Stimulated activated CD4-positive, alpha-beta T cell treated with anti-CD3 and anti-CD28 coated beads, Interleukin-12 subunit alpha, Interleukin-12 subunit beta, amount 100 ng/mL, for 24 hours (primary cell): ENCODE measurements at regions not wholly inside any gene's neighbourhood (a gene's known extent, or its start where the extent isn't known, plus 50 kb on each side); places are given as distances from the start of the nearest gene placed in this dataset.

Experiments used
- DNase-seq, 2 experiments: peaks; one replicate each; pipeline ENCODE4 v3.0.0-alpha.2; 2020; ENCODE audit warnings: low read depth in 2 of 2

- no peak for DNase-seq
Observed at GRCh38 chr14:38316922-38317321, 61.0 kb upstream of the CLEC14A start.

DNA sequence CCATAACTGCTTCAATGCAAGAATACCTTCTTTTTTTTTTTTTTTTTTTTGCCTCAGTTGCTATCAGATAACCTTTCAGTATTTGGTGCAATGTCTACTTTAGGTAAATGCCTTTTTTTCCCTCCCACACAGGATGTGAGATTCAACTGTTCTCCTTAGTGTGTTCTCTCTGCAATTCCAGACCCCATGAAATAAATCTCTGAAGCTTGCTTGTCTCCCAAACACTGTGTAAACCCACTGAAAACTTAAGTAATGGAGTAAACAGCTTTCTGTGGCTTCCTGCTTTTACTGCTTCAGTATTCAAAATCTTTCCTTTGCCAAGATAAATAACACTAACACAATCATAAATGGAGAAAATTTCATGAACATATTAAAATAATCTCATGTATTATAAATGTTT lies 55.8 kb upstream of the CLEC14A start:
- DNase-seq, result no peak

- no peak for DNase-seq
Observed at GRCh38 chr14:38310420-38310995, 54.6 kb upstream of the CLEC14A start.

DNA sequence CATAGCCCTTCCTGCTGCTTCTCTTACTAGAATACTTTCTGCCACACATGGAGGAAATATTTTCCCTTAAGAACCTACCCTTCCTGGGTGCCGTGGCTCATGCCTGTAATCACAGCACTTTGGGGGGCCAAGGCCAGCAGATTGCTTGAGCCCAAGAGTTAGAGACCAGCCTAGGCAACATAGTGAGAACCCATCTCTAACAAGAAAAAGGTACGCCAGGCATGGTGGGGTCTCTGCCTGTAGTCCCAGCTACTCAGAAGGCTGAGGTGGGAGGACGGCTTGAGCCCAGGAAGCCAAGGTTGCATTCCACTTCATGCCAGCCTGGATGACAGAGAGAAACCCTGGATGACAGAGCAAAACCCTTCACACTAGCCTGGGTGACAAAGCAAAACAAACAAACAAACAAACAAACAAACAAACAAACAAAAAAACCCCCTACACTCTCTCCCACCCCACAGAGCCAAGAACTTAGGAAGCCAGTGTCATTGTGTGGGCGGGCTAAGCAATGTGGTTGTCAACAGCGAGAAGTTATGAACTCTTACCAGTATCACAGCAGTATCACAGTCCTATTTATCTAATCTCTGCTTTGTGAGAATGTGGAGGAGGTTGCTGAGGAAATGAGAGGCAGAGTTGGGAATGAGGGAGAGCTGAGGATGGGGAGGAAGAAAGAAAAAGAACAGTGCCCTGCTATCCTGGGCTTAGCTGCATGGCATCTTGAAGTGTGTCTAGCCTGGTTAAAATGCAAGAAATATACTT lies 53.8 kb upstream of the CLEC14A start:
- no peak for DNase-seq
